Stimulated activated naive CD4-positive, alpha-beta T cell treated with Interleukin-2 at 50 U/mL for 16 hours (primary cell): ENCODE measurements at regions not wholly inside any gene's neighbourhood (a gene's known extent, or its start where the extent isn't known, plus 50 kb on each side); places are given as distances from the start of the nearest gene placed in this dataset.

Experiments used
- DNase-seq: peaks from one replicate; lab custom pipeline; 2025; lab: John Stamatoyannopoulos, UW

- no peak for DNase-seq
These were observed 172.5 kb downstream of the CTTN start for GRCh38 chr11:70570693-70571395.

- no peak for DNase-seq
These were observed 174.6 kb downstream of the CTTN start for GRCh38 chr11:70572974-70573260.

GRCh38 chr11:70573701-70574151, 175.4 kb downstream of the CTTN start:
- DNase-seq = no peak

- no peak for DNase-seq
These were observed 176.5 kb downstream of the CTTN start for GRCh38 chr11:70574725-70575347.

GRCh38 chr11:70575396-70576060, 177.2 kb downstream of the CTTN start:
- no peak for DNase-seq

GRCh38 chr11:70577258-70577603, 178.9 kb downstream of the CTTN start:
- no peak for DNase-seq

GRCh38 chr11:70577948-70578347, 179.6 kb downstream of the CTTN start:
- DNase-seq = no peak

GRCh38 chr11:70578371-70578770, 180.0 kb downstream of the CTTN start:
- DNase-seq = no peak

- no peak for DNase-seq
These were observed 180.5 kb downstream of the CTTN start for GRCh38 chr11:70578831-70579230.

GRCh38 chr11:70579316-70579955, 181.1 kb downstream of the CTTN start:
- no peak for DNase-seq

GRCh38 chr11:70580036-70580805, 181.9 kb downstream of the CTTN start:
- DNase-seq = no peak

- DNase-seq = no peak
These were observed 183.9 kb downstream of the CTTN start for GRCh38 chr11:70581991-70582885.

- DNase-seq = no peak
These were observed 184.7 kb downstream of the CTTN start for GRCh38 chr11:70582886-70583641.

GRCh38 chr11:70583781-70584218, 185.5 kb downstream of the CTTN start:
- DNase-seq = no peak

GRCh38 chr11:70584498-70585235, 186.3 kb downstream of the CTTN start:
- no peak for DNase-seq

GRCh38 chr11:70585236-70585545, 186.9 kb downstream of the CTTN start:
- no peak for DNase-seq

GRCh38 chr11:70586261-70587074, 188.1 kb downstream of the CTTN start:
- DNase-seq = no peak

- no peak for DNase-seq
These were observed 188.7 kb downstream of the CTTN start for GRCh38 chr11:70587075-70587389.

GRCh38 chr11:70590356-70590991, 192.1 kb downstream of the CTTN start:
- DNase-seq = no peak
